Activated CD8-positive, alpha-beta memory T cell treated with anti-CD3 and anti-CD28 coated beads, Interleukin-2, amount 50 U/mL, for 4 hours (primary cell): ENCODE measurements at regions not wholly inside any gene's neighbourhood (a gene's known extent, or its start where the extent isn't known, plus 50 kb on each side); places are given as distances from the start of the nearest gene placed in this dataset.

Experiments
- DNase-seq: peaks from one replicate; pipeline ENCODE4 v3.0.0-alpha.2; 2020

DNA sequence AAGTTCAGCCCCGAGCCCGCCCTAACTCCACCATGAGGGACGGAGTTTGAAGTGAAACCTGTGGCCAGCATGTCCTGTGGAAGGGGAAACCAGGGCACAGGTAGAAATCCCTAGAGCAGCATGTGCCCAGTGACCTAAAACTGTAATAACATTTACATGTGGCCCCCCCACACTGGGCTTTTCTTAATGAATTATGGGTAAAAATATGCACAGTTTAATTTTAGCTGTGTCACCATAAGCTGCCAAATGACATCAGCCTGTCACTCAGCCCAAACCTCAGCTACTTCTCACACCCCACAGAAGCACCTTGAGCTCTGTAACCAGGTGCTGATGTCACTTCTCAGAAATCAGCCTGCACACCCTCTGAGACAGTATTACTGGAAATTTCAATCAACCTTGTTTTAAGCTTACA lies 50.0 kb upstream of the SLC19A1 start:
- peak; percentile 71 for DNase-seq

DNA sequence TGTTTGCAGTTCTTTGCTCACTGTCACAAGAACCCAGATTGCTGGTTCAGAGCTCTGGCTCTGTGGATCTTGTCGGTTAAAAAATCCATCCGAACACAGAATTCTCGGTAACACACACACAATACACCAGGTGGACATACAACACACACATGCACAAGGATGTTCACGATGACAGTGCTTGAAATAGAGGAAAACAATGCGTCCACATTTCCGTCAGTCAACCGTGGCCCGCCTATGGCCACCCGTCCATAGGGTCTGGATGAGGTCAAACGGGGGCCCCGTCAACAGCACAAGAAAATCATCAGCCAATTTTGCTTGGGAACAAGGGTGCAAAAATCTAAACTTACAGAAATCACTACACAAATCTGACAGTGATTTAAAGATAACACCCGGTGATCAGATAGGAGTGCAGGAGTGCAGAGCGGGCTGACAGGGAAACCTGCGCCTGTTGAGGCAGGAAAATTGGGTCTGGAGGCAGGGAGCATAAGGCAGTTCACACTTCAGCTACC lies 50.4 kb upstream of the SLC19A1 start:
- DNase-seq: no peak

DNA sequence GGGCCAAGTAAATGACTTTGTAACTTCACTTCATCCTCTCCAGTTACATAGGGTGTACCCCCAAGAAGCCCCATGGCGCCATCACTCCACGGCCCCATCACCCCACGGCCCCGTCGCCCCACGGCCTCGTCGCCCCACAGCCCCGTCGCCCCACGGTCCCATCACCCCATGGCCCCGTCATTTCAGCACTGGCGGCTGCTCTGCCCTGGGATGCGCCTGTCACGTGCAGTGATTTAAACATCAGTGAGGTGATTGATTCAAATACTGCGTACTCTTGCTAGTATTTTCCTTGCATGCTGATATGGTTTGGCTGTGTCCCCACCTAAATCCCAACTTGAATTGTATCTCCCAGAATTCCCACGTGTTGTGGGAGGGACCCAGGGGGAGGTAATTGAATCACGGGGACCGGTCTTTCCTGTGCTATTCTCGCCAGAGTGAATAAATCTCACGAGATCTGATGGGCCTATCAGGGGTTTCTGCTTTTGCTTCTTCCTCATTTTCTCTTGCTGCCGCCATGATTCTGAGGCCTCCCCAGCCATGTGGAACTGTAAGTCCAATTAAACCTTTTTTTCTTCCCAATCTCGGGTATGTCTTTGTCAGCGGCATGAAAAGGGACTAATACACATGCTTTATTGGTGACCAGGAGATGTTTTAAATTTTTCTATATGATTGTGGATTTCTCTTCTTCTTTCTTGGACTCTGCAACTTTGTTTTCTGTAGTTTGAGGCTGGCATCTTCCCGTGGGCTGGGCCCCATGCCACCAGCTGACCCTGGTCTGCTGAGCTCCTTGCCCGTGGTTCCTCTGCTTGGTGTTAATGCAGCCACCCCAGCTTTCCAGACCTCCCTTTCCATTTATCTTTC lies 50.1 kb upstream of the PCBP3 start:
- DNase-seq: peak; percentile 13
